ENCODE measurements at regions not wholly inside any gene's neighbourhood (a gene's known extent, or its start where the extent isn't known, plus 50 kb on each side); places are given as distances from the start of the nearest gene placed in this dataset.

- TF ChIP-seq CTCF (conservative IDR thresholded peaks at IDR 0.05) (no peak), ZFX (IDR thresholded peaks at IDR 0.05) (no peak)
These were observed 54.9 kb upstream of the STX18 start for GRCh38 chr4:4596720-4597119.
